HG03378 (cell line): ENCODE measurements at regions not wholly inside any gene's neighbourhood (a gene's known extent, or its start where the extent isn't known, plus 50 kb on each side); places are given as distances from the start of the nearest gene placed in this dataset.
"Not testable (repeated sequence)": the region's sequence is repeated elsewhere in the genome, so short reads cannot be mapped to it uniquely, and the experiment has no call there.

ENCODE experiments used
- ATAC-seq: cut with Tn5 transposase; IDR thresholded peaks from one replicate; pipeline ENCODE4 v1.9.1; 2021; ENCODE audit warnings: mild to moderate bottlenecking, moderate library complexity; ENCODE audit not compliant: unreplicated experiment

DNA sequence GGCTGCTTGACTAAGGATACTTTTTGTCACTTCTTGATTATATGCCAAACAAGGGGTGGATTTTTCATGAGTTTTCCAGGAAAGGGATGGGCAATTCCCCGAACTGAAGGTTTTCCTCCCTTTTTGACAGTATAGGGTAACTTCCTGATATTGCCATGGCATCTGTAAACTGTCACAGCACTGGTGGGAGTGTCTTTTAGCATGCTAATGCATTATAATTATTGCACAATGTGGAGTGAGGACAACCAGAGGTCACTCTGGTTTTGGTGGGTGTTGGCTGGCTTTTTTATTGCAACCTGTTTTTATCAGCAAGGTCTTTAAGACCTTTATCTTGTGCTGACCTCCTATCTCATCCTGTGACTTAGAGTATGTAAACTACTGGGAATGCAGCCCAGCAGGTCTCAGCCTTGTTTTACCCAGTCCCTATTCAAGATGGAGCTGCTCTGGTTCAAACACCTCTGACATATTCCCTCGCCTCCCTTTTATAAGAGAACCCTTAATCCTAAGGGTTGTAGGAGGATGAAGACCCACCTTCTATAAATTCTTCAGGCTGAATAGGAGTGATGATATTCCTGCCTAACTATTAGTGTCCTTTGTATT, 471.2 kb downstream of the ATP23 start:
- no peak for ATAC-seq

DNA sequence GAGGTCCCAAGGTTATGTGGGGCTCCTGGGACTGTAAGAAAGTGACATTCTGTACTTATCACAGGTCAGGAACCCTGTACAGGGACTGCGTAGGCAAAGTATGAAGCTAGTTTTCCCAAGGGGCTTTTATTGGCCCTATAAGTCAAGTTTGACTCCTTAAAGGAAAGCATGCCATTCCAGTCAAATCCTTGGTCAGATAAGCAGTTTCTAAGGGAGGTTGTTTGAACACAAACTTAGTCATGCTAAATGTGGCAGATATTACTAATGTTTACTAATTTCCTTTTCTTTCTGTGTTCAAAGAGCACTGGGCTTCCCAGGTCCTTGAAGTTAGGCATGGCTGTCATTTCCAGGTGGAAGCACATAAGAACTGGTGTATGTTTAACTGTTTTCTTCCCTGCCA, 472.4 kb downstream of the ATP23 start:
- no peak for ATAC-seq

DNA sequence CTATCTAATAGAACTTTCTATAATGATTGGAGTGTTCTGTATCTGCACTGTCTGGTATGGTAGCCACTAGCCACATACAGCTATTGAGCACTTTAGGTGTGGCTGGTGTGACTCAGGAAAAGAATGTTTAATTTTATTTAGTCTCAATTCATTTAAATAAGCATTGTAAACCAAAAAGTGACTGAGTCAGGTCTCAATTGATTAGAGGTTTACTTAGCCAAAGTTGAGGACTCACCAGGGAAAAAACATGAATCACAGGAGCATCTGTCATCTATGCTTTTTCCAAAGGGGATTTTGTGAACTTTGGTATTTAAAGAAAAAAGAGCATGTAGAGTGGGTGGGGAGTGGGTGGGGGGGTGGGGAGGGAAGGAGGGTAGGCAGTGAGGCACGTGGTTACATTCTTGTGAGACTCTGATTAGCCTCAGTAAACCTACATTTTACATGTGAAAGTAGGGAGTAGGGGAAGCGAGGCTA, 473.1 kb downstream of the ATP23 start:
- ATAC-seq, result no peak

DNA sequence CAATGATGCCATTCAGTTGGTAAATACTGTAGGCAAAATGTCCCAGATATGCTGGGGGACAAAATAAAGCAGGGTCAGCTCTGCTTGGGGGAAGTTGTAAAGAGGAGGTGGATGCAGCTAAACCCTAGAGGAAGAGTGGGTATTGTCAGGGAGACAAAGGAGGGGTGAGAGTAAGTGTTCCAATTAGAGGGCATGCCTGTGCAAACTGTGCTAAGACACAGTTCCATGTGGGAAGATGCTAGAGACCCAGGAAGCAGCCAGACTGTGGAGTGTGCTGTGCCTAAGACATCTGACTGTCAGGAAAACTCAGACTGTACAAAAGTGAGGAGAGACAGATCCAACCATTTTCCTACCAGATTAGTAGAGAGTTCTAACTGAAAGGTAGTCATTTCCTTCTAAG, 474.3 kb downstream of the ATP23 start:
- ATAC-seq, result no peak

DNA sequence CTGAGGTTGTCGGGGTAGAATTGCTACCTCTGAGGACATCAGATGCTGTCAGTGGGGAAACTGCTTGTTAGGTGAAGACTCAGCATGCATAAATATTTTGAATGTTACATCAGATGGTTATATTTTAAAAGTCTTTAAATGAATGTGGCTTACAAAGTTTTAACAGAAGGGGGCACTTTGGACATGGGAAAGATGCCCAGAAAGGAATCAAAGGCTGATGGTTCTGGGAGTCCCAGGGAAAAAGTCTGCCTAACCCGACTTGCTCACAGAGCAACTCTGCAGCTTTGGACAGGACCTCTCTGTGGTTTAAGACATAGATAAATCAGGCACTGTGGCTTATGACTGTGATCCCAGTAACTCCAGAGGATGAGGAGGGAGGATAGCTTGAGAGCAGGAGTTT, 474.9 kb downstream of the ATP23 start:
- no peak for ATAC-seq

DNA sequence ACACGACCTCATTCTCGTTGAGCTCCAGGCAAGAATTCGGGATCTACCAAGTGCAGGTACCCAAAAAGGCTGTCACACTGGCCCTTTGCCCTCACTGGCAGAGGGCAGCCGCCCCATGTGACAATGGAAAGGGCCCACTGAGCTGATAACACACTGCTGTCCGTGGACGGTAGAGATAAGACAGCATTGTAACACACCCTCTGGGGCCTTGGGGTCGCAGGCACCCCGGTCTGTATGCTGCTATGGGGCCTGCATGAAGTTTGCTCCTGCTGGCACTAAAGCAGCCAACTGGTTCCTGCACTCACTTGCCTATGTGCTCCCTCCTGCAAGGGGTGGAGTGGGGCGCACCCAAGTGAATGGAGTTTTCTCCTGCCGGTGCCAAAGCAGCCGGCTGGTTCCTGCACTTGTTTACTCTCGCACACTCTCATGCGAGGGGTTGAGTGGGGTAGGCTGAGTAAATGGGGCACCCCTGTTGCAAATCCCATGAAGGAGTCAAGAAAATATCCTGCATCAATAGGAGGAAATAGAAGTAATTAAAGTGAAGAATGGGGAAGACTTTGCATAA, 477.9 kb downstream of the ATP23 start:
- ATAC-seq, result no peak

DNA sequence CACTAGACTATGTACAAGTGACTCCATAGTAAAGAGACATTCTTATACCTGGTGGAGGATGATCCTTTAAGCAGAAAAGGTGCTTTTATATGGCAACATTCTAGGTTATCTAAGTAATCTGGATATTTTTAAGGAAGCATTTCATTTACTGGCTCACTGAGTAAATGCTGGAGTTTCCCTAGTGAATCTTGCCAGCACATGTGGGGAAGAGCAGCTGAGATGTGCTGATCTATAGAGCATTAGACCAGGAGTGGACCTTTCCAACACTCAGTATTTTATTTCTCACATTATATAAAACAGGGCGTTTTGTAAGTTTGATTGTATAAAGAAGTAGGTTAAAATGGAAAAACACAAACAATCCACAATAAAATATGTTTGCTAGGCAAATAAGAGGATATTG, 478.5 kb downstream of the ATP23 start:
- ATAC-seq, result no peak

DNA sequence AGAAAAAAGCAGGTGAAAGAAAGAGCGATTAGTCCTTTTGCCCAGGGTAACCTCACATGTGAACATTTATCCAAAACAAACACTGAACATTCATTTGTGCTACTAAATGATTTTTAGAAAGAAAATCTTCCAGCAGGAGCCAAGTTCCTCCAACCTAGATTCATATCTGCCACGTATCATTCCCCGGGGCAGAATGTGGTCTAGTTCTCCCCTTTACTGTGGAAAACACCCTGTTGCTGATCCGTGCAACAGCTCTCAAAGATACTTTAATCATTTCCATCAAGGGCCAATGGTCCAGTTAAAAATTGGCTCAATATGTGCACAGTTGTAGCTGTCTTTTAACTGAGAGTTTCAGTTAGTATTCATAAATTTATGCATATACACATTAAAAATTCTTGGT, 479.1 kb downstream of the ATP23 start:
- no peak for ATAC-seq

DNA sequence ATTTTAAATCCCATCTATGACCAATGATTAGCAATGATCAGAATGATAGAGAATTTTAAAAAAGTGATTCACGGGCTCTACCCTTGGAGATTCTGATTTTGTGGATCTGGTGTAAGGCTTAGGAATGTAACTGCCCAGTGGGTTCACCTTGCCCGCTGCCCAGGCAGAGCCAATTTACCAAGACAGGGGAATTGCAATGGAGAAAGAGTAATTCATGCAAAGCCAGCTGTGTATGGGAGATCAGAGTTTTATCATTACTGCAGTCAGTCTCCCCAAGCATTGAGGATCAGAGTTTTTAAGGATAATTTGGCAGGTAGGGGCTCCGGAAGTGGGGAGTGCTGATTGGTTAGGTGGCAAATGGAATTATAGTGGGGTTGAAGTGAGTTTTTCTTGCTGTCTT, 480.6 kb downstream of the ATP23 start:
- ATAC-seq, result no peak

DNA sequence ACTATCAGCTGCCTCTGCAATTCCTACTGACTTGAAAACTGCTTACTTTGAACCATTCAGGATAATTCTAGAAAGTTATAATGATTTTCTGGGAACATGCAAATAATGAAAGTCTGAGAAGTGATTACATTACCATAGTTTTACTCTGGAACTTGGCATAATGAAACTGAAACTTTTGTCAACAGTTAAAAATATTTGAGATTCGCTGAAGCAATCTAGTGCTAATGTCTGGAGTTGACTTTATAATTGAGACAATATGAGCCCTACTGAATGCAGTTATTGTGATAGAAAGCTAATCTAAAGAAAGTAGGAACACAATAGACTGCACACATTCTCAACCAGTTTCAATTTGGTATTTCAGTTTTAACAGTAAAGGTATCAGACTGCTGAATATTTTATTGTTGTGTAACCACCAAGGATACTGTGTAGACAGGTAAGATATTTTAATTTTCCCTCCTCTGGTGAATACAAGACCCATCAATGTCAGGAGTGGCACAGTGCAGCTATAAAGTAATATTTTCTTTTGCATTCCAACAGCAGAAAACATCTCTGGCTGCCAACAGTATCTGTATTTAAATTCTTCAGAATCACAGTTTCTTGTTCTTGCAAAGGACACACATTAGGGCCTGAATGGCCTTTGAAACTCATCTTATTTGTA, 483.5 kb downstream of the ATP23 start:
- peak; percentile 42 for ATAC-seq

DNA sequence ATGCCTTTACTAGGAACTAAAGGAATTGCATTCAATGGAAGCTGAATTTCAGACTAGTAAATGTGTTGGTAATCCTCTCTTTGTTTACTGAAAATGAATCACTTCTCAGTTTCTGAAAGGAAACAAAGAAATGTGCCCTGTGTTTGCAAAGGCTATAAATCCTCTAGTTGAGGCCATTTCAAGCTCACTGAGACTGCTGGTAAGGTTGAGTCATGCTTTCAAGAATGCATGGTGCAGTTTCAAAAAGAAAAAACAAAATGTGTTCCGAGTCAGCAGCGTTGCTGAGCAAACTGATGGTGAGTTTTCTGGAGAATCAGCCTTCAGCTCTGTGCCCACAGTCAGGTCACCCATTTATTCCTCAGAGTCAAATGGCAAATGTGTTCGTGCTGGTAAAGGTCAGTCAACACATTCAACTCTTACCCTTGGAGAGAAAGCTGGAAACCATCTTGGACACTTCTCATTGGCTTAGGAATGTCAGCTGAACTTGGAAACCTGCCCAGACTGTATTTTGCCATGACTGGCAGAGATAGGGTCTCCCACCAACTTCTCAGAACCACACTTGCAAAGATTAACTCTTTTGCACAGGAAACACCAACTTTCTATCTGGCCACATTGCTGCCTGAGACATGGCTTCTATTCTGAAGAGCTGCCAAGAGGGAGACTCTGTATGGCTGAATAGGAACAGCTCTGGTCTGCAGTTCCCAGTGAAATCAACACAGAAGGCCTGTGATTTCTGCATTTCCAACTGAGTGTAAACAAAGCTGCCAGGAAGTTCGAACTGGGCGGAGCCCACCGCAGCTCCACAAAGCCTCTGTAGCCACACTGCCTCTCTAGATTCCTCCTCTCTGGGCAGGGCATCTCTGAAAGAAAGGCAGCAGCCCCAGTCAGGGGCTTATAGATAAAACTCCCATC, 484.4 kb downstream of the ATP23 start:
- ATAC-seq, result peak; percentile 88

DNA sequence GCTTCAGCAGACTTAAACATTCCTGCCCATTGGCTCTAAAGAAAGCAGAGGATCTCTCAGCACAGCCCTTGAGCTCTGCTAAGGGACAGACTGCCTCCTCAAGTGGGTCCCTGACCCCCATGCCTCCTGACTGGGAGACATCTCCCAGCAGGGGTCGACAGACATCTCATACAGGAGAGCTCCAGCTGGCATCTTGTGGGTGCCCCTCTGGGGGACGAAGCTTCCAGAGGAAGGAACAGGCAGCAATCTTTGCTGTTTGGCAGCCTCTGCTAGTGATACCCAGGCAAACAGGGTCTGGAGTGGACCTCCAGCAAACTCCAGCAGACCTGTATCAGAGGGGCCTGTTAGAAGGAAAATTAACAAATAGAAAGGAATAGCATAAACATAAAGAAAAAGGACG, 485.1 kb downstream of the ATP23 start:
- not testable (repeated sequence) for ATAC-seq

DNA sequence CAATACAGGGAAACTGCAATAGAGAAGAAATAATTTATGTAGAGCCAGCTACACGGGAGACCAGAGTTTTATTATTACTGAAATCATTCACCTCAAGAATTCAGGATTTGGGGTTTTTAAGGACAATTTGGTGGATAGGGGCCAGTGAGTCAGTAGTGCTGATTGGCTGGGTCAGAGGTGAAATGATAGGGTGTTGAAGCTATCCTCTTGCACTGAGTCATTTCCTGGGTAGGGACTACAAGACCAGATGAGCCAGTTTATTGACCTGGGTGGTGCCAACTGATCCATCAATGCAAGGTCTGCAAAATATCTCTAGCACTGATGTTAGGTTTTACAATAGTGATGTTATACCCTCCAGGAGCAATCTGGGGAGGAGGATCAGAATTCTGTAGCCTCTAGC, 486.3 kb downstream of the LRIG3 start:
- no peak for ATAC-seq

DNA sequence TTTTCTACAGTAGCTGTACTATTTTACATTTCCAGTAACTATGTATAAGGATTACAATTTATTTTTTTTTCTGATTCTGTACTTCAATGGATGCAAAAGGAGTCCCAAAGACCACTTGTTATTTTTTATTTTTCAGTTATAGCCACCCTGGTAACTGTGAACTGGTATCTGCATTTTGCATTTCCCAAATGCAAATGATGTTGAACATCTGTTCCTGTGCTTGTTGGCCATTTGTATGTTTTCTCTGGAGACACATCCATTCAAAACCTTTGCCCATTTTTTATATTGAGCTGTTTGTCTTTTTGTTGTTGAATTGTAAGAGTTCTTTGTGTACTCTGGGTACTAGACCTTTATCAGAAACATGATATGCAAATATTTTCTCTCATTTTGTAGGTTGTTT, 485.6 kb downstream of the LRIG3 start:
- no peak for ATAC-seq

DNA sequence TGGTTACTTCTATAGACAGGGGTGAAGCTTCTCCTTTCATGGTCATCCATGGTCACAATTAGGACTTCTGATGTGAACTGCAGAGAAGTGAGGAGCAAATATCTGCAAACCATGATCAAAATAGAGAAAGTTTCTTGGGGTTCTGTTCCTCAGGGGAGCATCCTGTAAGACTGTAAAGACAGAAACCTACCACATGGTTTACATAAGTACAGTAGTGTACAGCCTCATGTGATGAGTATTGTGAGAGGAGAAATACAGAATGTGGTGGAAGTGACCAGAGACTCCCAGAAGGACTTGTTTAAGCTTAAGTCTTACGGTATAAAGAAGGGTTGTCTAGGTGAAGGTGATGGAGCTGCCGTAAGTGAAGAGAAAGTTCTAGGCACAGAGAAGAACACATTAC, 484.7 kb downstream of the LRIG3 start:
- ATAC-seq, result no peak

DNA sequence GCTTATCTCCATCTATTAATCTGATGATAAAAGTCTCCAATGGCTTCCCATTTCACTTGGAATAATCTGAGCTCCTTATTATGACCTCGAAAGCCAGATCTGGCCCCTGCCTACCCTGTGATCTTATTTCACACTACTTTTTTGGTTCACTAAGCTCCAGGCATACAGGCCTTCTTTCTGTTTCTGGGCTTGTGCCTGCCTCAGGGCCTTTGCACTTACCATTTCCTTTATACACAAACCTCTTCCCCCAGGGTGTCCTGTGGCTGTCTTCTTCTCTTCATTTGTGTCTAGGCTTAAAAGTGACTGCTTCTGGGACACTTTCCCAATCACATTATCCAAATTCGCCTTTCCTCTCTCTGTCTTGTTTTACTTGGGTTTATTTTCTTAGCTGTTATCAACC, 478.8 kb downstream of the LRIG3 start:
- ATAC-seq, result no peak

DNA sequence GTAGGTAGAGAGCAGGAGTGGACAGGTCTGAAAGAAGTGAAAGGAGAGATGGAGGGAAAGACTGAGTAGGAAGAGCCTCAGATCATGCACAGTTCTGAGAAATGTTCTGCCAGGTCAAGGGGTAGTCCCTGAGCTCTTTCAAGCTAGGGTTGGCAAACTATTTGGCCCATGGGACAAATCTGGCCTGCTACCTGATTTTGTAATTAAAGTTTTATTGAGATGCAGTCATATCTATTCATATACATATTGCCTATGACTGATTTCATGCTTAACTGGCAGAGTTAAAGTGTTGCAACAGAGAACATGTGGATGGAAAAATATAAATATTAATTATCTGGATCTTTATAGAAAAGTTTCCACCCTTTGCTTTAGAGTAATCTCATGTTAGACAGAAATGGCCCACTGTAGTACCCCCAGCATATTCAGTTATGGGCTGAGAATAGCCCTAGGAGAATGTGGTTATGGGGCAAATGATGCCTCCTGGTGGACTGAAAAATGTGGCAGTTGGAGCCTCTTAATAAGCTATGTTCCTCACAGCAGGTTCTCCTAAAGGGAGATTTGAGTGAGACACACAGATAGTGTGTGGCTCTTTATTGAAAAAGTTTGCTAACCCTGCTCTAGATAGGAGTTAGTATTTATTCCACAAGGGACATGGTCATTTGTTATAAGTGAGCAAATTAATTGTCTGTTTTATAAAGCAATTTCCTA, 476.9 kb downstream of the LRIG3 start:
- peak; percentile 74 for ATAC-seq

DNA sequence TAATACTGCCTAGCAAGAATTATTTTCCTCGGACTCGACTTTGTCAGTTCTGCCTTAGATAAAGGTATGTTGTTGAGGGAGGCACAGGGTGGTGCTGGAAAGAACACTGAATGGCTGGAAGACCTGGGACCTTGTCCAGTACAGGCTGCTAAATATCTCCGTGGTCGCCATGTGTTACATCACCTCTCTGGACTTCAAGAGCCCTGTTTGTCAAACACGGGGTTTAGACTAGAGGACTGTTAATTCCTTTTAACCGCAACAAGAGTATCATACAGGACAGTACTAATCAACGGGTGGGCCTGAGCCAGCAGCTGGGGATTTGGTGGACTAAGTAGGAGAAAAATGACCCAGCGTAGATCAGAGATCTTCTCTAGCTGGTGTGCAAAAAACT, 476.3 kb downstream of the LRIG3 start:
- ATAC-seq, result no peak

DNA sequence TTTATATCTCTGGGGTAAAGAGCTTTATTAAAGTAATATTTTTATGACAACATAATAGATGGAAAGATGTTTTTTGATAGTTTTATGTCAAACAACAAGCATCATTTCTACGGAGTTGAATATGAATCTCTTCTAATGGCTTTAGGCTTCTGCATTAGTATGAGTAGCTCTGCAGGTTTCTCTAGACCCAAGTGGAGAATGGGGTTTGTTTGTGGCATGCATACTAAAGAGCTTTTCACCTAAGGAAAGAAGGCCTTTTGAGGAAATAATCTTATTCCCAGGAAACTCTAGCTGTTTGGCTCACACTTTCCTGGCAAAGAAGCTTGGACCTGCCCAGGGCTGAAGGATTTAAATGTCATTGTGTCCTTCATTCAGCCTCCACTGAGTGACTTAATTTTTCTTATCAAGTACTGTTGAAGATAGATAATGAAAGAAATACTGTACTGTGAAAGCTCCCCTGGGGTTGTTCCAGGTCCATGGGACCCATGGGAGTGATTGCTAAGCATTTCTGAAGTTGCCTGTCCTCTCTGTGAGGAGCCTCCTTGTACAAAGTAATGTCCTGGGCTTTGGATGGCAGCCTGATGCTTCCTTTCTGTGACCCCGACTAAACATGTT, 469.3 kb downstream of the LRIG3 start:
- no peak for ATAC-seq

DNA sequence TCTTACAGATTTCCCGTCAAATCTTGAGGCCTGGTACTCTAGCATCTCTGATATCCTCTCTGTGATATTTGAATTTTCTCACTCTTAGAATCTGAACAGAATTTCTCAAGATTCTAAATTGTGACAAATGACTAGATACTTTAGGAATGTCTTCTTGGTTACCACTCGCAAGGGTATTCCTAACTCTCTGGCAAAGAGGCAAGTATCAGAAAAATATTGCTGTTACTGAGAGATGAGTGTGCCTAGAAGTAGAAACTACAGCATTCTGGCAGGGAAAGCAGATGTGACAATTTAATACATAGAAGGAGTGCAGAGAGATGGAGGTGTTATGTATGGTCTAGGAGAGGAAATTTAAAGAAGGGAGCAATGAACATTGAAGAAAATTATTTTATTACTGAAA, 467.8 kb downstream of the LRIG3 start:
- no peak for ATAC-seq

DNA sequence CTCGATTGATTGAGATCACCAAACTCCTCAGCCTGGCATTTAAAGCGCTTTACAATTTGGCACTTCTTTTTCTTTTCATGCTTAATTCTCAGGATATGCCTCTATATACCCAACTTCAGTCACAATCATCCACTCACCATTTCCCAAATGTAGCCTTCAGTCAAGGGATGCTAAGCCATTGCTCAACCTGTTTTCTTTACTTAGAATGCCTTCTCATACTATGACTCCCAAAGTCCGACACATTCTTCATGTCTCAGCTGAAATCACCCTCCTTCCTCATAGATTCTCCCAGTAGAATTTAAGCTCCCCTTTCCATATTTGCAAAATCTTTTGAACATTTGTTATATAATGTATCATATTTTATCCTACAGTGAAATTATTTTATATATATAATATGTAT, 467.0 kb downstream of the LRIG3 start:
- no peak for ATAC-seq
